Vagina (tissue), 2 donors: ENCODE measurements at regions not wholly inside any gene's neighbourhood (a gene's known extent, or its start where the extent isn't known, plus 50 kb on each side); places are given as distances from the start of the nearest gene placed in this dataset.

Source experiments
- CTCF ChIP-seq, 3 experiments: fragments of 450-650 bp in 2 of 3; fragments of 200-600 bp in 1 of 3; sonication (generic) in 1 of 3; IDR thresholded peaks; one replicate each; pipeline ENCODE4 v1.5.1; 2017 to 2019; ENCODE audit warnings: antibody characterized with exemption in 3 of 3, mild to moderate bottlenecking in 2 of 3, moderate library complexity in 2 of 3
- POLR2AphosphoS5 ChIP-seq, 2 donors: sonication (generic); formaldehyde crosslinking; IDR thresholded peaks; one replicate each; pipeline ENCODE4 v1.9.0; 2017; ENCODE audit warnings: antibody characterized with exemption in 2 of 2, mild to moderate bottlenecking in 2 of 2, low read depth in 1 of 2; ENCODE audit not compliant: insufficient read depth in 1 of 2

- TF ChIP-seq CTCF (IDR thresholded peaks at IDR 0.05): no peak
- no peak for TF ChIP-seq POLR2AphosphoS5 (IDR thresholded peaks at IDR 0.05; ENCODE audit: insufficient read depth in 1 of 2, low read depth in 1 of 2)
Measured at GRCh38 chr2:82708681-82709080, 1750.4 kb downstream of the SUCLG1 start.
